HEK293T (cell line): ENCODE measurements at regions not wholly inside any gene's neighbourhood (a gene's known extent, or its start where the extent isn't known, plus 50 kb on each side); places are given as distances from the start of the nearest gene placed in this dataset.

ENCODE experiments used
- BHLHE40 ChIP-seq: fragments of 450-650 bp; IDR thresholded peaks from 2 replicates; pipeline ENCODE4 v1.6.1; 2016; ENCODE audit warnings: mild to moderate bottlenecking, moderate library complexity, borderline replicate concordance
- ELF4 ChIP-seq: fragments of 450-650 bp; IDR thresholded peaks from 2 replicates; pipeline ENCODE4 v1.6.1; 2017; ENCODE audit warnings: antibody characterized with exemption
- FOXA1 ChIP-seq: fragments of 450-650 bp; IDR thresholded peaks from 2 replicates; pipeline ENCODE4 v1.6.1; 2016; ENCODE audit warnings: mild to moderate bottlenecking
- SP1 ChIP-seq: fragments of 450-650 bp; IDR thresholded peaks from 2 replicates; pipeline ENCODE4 v1.6.1; 2017
- SUZ12 ChIP-seq: fragments of 450-650 bp; IDR thresholded peaks from 2 replicates; pipeline ENCODE4 v1.6.1; 2016; ENCODE audit warnings: mild to moderate bottlenecking
- ZNF384 ChIP-seq: fragments of 450-650 bp; IDR thresholded peaks from 2 replicates; pipeline ENCODE4 v1.6.1; 2016
- TF ChIP-seq, protein P1 (sequence below): fragments of 450-650 bp; IDR thresholded peaks from 2 replicates; pipeline ENCODE4 v1.6.1; 2016

DNA sequence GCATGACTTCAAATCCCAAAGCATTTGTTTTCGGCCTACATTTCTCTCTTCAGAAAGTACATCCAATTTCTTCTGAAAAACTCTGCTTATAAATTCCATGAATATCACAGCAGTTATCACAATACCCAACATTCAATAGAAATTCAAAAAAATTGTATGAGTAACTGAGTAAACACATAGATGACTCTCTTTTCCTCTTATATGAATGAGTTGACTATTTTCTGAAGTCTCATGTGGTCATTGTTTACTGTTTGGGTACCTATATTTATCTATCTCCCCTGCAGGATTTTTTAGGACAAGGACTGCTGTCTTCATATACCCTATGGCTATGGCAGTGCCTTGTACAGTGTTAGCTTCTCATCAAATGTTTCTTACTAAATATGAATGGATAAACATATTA is 157.1 kb downstream of the HTR1A start:
- TF ChIP-seq, protein P1, sequence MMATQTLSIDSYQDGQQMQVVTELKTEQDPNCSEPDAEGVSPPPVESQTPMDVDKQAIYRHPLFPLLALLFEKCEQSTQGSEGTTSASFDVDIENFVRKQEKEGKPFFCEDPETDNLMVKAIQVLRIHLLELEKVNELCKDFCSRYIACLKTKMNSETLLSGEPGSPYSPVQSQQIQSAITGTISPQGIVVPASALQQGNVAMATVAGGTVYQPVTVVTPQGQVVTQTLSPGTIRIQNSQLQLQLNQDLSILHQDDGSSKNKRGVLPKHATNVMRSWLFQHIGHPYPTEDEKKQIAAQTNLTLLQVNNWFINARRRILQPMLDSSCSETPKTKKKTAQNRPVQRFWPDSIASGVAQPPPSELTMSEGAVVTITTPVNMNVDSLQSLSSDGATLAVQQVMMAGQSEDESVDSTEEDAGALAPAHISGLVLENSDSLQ: no peak
- TF ChIP-seq BHLHE40 (no peak), SUZ12 (no peak), SP1 (no peak), ELF4 (no peak), ZNF384 (no peak), FOXA1 (no peak)
